ENCODE measurements at regions not wholly inside any gene's neighbourhood (a gene's known extent, or its start where the extent isn't known, plus 50 kb on each side); places are given as distances from the start of the nearest gene placed in this dataset.

DNA sequence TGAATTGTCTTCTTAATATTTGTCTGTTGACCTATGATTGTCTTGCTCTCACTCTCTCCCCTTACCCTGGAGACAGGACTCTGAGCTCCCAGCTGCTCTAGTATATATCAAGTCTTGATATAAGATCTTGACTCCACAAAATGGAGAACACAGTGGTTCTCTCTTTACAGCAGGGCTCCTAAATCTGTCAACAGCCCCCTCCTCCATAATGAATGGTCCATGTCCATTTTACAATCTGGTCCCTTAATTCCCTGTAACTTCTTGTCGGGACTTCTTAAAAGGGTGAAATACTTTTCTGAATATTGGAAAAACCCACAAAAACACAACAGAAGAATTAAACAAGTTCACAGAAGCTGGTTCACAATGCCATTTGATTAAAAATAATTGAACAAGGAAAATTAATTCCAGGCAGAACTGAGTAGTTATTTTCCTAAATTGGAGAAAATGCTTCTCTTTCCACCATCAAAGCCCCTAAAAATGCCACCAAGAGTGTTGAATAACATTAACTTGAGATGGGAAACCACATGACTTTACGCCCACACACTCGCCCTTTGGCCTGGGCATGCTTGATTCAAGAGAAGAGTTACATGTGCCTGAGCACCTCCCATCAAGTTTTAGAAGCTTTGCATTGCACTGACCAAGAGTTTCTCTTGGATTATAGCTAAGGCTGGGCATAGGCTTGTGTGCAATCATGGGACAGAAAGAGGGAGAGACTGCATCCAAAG lies 109.8 kb downstream of the TOMM20 start:
- ATAC-seq, result no peak
- Histone ChIP-seq H3K4me3 (no peak overlapping the region), H3K4me1 (peaks cover 0 to 16% (median 4%) of the 10 kb centered on the region in 3 donors), H3K36me3 (no peaks in the 10 kb centered on the region), H3K9me3 (no peaks in the 10 kb centered on the region), H3K27ac (no peak overlapping the region), H3K27me3 (no peaks in the 10 kb centered on the region)
- TF ChIP-seq CTCF (IDR thresholded peaks at IDR 0.05) (no peak), POLR2A (IDR thresholded peaks at IDR 0.05) (no peak), POLR2AphosphoS5 (IDR thresholded peaks at IDR 0.05) (no peak), EP300 (IDR thresholded peaks at IDR 0.05) (no peak)
- WGBS, 2 donors (ENCODE audit: low coverage in 1 of 2), result 95 to 100% methylated on average over 3 of the region's 3 CpGs

DNA sequence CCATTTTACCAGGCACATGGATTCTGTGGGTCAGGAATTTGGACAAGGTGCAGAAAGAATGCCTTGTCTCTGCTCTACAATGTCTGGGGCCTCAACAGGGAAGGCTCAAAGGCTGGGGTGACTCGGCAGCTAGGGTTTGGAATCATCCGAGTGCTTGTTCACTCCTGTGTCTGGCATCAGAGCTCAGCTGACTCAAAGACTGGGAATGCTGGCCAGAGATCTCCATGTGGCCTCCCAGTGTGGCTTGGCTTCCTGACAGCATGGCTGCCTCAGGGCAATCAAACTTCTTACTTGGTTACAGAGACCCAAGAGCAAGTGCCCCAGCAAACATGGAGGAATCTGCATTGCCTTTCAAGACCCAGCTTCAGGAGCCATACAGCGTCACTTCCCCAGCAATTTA lies 110.5 kb downstream of the TOMM20 start:
- no peak for ATAC-seq

GRCh38 chr1:235017719-235018118 lies 110.9 kb downstream of the TOMM20 start:
- no peaks in the 10 kb centered on the region for H3K9me3 ChIP-seq
- H3K4me1 ChIP-seq, result peaks cover 0 to 17% (median 4%) of the 10 kb centered on the region in 3 donors
- WGBS, 2 donors (ENCODE audit: low coverage in 1 of 2), result 75 to 89% methylated on average over 2 of the region's 2 CpGs
- ATAC-seq, result no peak
- no peak for TF ChIP-seq CTCF (IDR thresholded peaks at IDR 0.05)
- no peak overlapping the region for H3K4me3 ChIP-seq
- H3K36me3 ChIP-seq, result no peaks in the 10 kb centered on the region
- no peaks in the 10 kb centered on the region for H3K27me3 ChIP-seq
- H3K27ac ChIP-seq, result no peak overlapping the region

More for the DNA sequence above, 110.5 kb downstream of the TOMM20 start:
- no peak overlapping the region for H3K27ac ChIP-seq
- no peaks in the 10 kb centered on the region for H3K9me3 ChIP-seq
- TF ChIP-seq POLR2A (IDR thresholded peaks at IDR 0.05), result no peak
- no peak for TF ChIP-seq CTCF (IDR thresholded peaks at IDR 0.05)
- TF ChIP-seq POLR2AphosphoS5 (IDR thresholded peaks at IDR 0.05), result no peak
- no peak for TF ChIP-seq EP300 (IDR thresholded peaks at IDR 0.05)
- no peaks in the 10 kb centered on the region for H3K27me3 ChIP-seq
- H3K4me1 ChIP-seq, result peaks cover 0 to 16% (median 4%) of the 10 kb centered on the region in 3 donors
- H3K4me3 ChIP-seq, result no peak overlapping the region
- no peaks in the 10 kb centered on the region for H3K36me3 ChIP-seq
- WGBS, 2 donors (ENCODE audit: low coverage in 1 of 2), result 15% methylated on average over 2 of the region's 3 CpGs; no CpG with 5 or more reads in 1 of the 2 donors

DNA sequence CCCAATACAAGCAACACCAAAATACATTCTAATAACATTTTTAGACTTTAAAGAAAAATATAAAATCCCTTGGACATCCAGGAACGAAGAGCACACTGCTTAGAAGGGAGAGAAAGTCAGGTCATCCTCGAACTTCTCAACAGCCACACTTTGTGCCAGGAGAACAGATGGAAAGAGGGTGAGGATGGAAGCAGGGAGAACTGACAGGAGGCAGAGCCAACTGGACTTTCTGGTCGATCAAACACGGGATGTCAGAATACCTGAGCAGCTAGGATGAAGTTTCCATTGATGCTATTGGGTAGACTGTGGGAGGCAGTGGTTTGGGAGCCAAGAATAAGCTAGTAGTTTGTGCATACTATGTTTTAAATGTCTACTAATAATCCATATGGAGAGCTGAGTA lies 111.4 kb downstream of the TOMM20 start:
- Histone ChIP-seq H3K4me1 (peaks cover 0 to 17% (median 3%) of the 10 kb centered on the region in 3 donors), H3K4me3 (no peak overlapping the region), H3K27ac (no peak overlapping the region), H3K9me3 (no peaks in the 10 kb centered on the region), H3K36me3 (no peaks in the 10 kb centered on the region), H3K27me3 (no peaks in the 10 kb centered on the region)
- ATAC-seq, result no peak
- TF ChIP-seq POLR2A (IDR thresholded peaks at IDR 0.05) (no peak), CTCF (IDR thresholded peaks at IDR 0.05) (no peak), EP300 (IDR thresholded peaks at IDR 0.05) (no peak), POLR2AphosphoS5 (IDR thresholded peaks at IDR 0.05) (no peak)
- WGBS, 2 donors (ENCODE audit: low coverage in 1 of 2), result 88 to 93% methylated on average over 4 of the region's 4 CpGs

DNA sequence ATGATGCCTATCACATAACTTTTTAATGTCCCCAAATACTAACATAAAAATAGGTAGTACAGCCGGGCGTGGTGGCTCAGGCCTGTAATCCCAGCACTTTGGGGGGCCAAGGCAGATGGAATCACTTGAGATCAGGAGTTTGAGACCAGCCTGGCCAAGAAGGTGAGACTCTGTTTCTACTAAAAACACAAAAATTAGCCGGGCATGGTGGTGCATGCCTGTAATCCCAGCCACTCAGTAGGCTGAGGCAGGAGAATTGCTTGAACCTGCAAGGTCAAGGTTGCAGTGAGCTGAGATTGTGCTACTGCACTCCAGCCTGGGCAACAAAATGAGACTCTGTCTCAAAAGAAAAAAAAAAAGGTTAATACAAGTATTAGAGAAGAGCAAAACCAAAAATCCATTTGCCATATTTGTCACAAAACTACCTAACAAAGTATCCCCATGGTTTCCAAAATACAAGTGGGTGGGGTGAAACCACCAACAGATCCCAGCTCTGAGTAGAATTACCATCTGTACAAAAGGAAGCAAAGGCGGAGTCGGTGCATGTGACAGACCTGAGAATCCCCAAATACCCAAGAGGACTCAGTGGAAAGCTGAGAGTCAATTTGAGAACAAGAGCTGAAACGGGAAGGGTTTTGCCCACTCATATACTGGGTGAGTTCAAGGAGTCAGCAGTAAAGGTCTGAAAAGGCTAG lies 113.2 kb downstream of the TOMM20 start:
- ATAC-seq, result no peak
- TF ChIP-seq POLR2A (IDR thresholded peaks at IDR 0.05) (no peak), EP300 (IDR thresholded peaks at IDR 0.05) (no peak), POLR2AphosphoS5 (IDR thresholded peaks at IDR 0.05) (no peak), CTCF (IDR thresholded peaks at IDR 0.05) (no peak)
- 78 to 94% methylated on average over 4 to 6 of the region's 6 CpGs for WGBS, 2 donors (ENCODE audit: low coverage in 1 of 2)
- Histone ChIP-seq H3K27ac (no peak overlapping the region), H3K27me3 (no peaks in the 10 kb centered on the region), H3K4me1 (peaks cover 0 to 7% (median 0%) of the 10 kb centered on the region in 3 donors), H3K4me3 (no peak overlapping the region), H3K36me3 (no peaks in the 10 kb centered on the region), H3K9me3 (no peaks in the 10 kb centered on the region)
